Ascending aorta (tissue), 2 donors: ENCODE measurements at regions not wholly inside any gene's neighbourhood (a gene's known extent, or its start where the extent isn't known, plus 50 kb on each side); places are given as distances from the start of the nearest gene placed in this dataset.

Experiments used
- DNase-seq, 2 donors: peaks; one replicate each; pipeline ENCODE4 v3.0.0-alpha.2; 2019; ENCODE audit warnings: low spot score in 2 of 2
- H3K27ac ChIP-seq, 2 donors: fragments of 200-600 bp; sonication (generic); one replicate each; pipeline ENCODE4 v1.5.1; 2016 to 2017; ENCODE audit warnings: mild to moderate bottlenecking in 1 of 2
- H3K27me3 ChIP-seq: fragments of 200-600 bp; sonication (generic); one replicate; pipeline ENCODE4 v1.5.1; 2017
- H3K36me3 ChIP-seq, 2 donors: fragments of 200-600 bp; sonication (generic); one replicate each; pipeline ENCODE4 v1.5.1; 2016
- H3K4me1 ChIP-seq, 2 donors: fragments of 200-600 bp; sonication (generic); one replicate each; pipeline ENCODE4 v1.5.1; 2016 to 2017; ENCODE audit warnings: mild to moderate bottlenecking in 1 of 2
- H3K4me3 ChIP-seq, 2 donors: fragments of 200-600 bp; sonication (generic); one replicate each; pipeline ENCODE4 v1.5.1; 2016 to 2017; ENCODE audit warnings: mild to moderate bottlenecking in 1 of 2
- H3K9me3 ChIP-seq, 2 donors: fragments of 200-600 bp; sonication (generic); one replicate each; pipeline ENCODE4 v1.5.1; 2016
- intact Hi-C: fragments of 100-400 bp; cut with DNase I; formaldehyde crosslinking; loops from one replicate; pipeline ENCODE4 v1.15.1; 2023
- TF ChIP-seq, protein P1 (sequence below), 3 experiments: fragments of 200-600 bp in 2 of 3; fragments of 450-650 bp in 1 of 3; sonication (generic) in 2 of 3; IDR thresholded peaks; one replicate each; pipeline ENCODE4 v1.5.1; 2016 to 2019; ENCODE audit warnings: antibody characterized with exemption in 3 of 3, mild to moderate bottlenecking in 1 of 3, moderate library complexity in 1 of 3

DNA sequence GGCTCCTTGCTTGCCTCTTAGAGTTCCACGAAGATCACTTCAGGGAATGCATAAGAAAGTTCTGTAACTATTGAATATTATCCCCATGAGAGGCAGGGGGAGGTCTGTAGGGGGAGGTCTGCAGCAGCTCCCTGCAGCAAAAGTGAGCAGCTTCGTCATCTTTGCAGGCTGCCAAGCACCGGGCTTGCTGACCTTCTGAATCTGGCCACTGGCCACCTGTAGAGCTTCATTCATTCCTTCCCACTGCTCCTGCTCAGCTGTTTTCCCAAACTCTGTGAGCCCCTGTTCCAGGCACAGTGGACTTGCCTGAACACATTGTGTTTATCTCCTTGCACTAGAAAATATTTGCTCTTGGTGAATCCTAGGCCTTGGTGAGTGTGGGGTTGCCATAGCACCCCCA lies 443.3 kb downstream of the HAPSTR1 start:
- H3K27ac ChIP-seq, result no peak overlapping the region
- DNase-seq, result no peak
- no peak overlapping the region for H3K4me3 ChIP-seq
- no peaks in the 10 kb centered on the region for H3K4me1 ChIP-seq
- TF ChIP-seq, protein P1, sequence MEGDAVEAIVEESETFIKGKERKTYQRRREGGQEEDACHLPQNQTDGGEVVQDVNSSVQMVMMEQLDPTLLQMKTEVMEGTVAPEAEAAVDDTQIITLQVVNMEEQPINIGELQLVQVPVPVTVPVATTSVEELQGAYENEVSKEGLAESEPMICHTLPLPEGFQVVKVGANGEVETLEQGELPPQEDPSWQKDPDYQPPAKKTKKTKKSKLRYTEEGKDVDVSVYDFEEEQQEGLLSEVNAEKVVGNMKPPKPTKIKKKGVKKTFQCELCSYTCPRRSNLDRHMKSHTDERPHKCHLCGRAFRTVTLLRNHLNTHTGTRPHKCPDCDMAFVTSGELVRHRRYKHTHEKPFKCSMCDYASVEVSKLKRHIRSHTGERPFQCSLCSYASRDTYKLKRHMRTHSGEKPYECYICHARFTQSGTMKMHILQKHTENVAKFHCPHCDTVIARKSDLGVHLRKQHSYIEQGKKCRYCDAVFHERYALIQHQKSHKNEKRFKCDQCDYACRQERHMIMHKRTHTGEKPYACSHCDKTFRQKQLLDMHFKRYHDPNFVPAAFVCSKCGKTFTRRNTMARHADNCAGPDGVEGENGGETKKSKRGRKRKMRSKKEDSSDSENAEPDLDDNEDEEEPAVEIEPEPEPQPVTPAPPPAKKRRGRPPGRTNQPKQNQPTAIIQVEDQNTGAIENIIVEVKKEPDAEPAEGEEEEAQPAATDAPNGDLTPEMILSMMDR (IDR thresholded peaks at IDR 0.05), result no peak
- intact Hi-C loops, result no loop called here
- no peaks in the 10 kb centered on the region for H3K27me3 ChIP-seq
- no peaks in the 10 kb centered on the region for H3K36me3 ChIP-seq
- H3K9me3 ChIP-seq, result no peaks in the 10 kb centered on the region

DNA sequence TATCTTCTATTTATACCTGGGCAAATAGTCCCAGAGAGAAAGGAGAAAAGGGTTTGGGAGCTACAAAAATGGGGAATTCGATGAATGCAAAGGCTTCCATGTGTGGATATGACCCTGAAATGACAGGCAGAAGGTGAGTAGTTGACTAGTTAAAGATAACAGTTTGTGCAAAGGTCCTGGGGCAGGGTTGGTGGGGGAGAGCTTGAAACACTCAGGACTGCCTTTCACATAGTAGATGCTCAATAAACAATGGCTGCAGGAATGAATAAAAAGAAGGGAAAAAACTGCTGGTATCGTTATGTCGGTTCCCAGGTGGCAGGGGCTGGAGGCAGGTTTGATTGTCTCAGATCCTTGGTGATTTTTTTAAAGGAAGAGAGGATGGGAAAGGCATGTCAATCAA lies 445.5 kb downstream of the HAPSTR1 start:
- Histone ChIP-seq H3K4me1 (no peaks in the 10 kb centered on the region), H3K9me3 (no peaks in the 10 kb centered on the region), H3K4me3 (no peak overlapping the region), H3K27ac (no peak overlapping the region), H3K27me3 (no peaks in the 10 kb centered on the region), H3K36me3 (no peaks in the 10 kb centered on the region)
- TF ChIP-seq, protein P1 (IDR thresholded peaks at IDR 0.05), result no peak
- intact Hi-C loops, result no loop called here
- DNase-seq, result no peak

DNA sequence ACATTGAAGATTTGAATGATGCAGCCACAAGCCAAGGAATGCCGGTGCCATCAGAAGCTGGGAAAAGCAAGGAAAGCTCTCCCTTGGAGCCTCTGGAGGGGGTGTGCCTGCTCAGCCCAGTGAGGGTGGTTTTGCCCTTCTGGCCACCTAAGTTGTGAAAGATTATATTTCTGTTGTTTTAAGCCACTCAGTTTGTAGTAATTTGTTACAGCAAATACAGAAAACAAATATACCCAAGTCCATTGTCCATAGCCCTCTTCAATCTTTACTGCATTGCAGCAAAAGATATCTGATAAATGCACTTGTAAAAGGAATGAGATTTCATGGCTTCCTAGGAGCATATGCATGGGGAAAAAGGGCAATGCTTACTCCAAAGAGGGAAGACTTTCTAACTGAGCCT lies 447.9 kb downstream of the HAPSTR1 start:
- Histone ChIP-seq H3K4me3 (no peak overlapping the region), H3K27me3 (no peaks in the 10 kb centered on the region), H3K27ac (no peak overlapping the region), H3K9me3 (no peaks in the 10 kb centered on the region), H3K36me3 (no peaks in the 10 kb centered on the region), H3K4me1 (no peaks in the 10 kb centered on the region)
- DNase-seq, result no peak
- intact Hi-C loops, result no loop called here
- TF ChIP-seq, protein P1 (IDR thresholded peaks at IDR 0.05), result no peak

DNA sequence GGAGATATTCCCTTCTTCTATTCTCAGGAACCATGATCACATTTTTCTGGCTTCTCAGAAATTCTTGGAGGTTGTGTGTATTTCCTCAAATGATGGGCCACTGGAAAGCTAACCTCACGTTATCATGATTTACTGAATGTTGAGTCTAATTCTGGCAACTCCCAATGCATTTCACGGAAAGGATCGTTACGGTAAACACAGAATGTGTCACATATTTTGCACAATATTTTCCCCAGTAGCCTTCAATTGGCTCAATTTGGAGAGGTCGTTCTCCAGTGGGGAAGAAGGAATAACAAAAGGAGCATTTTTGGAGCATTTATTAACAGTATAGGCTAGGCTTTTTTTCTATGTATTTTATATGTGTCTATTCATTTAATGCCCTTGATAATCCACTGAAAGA lies 450.3 kb downstream of the HAPSTR1 start:
- intact Hi-C loops, result no loop called here
- no peaks in the 10 kb centered on the region for H3K36me3 ChIP-seq
- no peaks in the 10 kb centered on the region for H3K27me3 ChIP-seq
- TF ChIP-seq, protein P1 (IDR thresholded peaks at IDR 0.05), result no peak
- DNase-seq, result no peak
- no peak overlapping the region for H3K27ac ChIP-seq
- no peak overlapping the region for H3K4me3 ChIP-seq
- H3K4me1 ChIP-seq, result no peaks in the 10 kb centered on the region
- H3K9me3 ChIP-seq, result no peaks in the 10 kb centered on the region

DNA sequence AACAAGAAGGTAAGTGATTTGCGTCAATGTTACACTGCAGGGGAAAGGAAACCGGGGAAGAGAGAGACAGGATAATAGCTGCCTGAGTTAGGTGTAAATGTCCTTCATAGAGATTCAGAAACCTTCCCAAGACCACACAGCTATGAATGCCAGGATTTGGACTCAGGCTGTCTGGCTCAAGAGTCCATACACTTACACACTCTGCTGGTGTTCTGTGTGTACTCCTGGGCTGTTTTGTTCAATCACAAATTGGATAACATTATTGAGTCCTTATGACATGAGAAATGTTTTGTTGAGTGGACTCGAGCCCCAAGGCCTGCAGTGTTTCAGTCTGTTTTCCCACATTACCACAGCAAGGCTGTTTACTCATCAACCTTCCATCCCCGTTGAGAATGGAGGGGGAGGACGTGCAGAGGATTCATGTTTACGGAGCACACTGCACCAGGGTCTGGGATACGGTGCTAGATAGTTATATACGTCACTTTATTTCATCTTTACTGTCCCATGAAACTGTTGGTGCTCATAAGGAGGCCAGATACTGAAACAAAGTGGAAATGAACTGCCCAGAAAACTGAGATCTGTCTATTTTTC lies 450.8 kb downstream of the HAPSTR1 start:
- no peak for DNase-seq
- no peaks in the 10 kb centered on the region for H3K36me3 ChIP-seq
- intact Hi-C loops, result no loop called here
- no peaks in the 10 kb centered on the region for H3K9me3 ChIP-seq
- H3K4me3 ChIP-seq, result no peak overlapping the region
- H3K27me3 ChIP-seq, result no peaks in the 10 kb centered on the region
- no peaks in the 10 kb centered on the region for H3K4me1 ChIP-seq
- no peak overlapping the region for H3K27ac ChIP-seq
- TF ChIP-seq, protein P1 (IDR thresholded peaks at IDR 0.05), result no peak
